ENCODE measurements at regions not wholly inside any gene's neighbourhood (a gene's known extent, or its start where the extent isn't known, plus 50 kb on each side); places are given as distances from the start of the nearest gene placed in this dataset.

- no peak overlapping the region for H3K4me3 ChIP-seq (replicated peaks in 1 of 3; ENCODE audit: insufficient read depth in 1 of 3, low read depth in 2 of 3, low read length in 3 of 3)
- DNase-seq (ENCODE audit: low spot score) (no peak), FAIRE-seq (no peak), ATAC-seq (no peak)
- TF ChIP-seq MED13 (CRISPR knock-in tag; IDR thresholded peaks at IDR 0.05) (no peak), PBX2 (CRISPR knock-in tag; IDR thresholded peaks at IDR 0.05) (no peak), AGO1 (IDR thresholded peaks at IDR 0.05; ENCODE audit: low read depth, low read length, poor library complexity, severe bottlenecking) (no peak)
- intact Hi-C loops (cut with micrococcal nuclease; ENCODE audit: unreplicated experiment), result no loop called here
- POLR2A ChIA-PET, result no interaction called here
- no peaks in the 10 kb centered on the region for H3K36me3 ChIP-seq (replicated peaks in 1 of 2; ENCODE audit: control insufficient read depth in 1 of 2, insufficient read depth in 2 of 2, low read length in 2 of 2)
- CTCF ChIA-PET (ENCODE audit: low intra/inter-chr PET ratio, low total read pairs), result no interaction called here
- 34% methylated on average over 3 of the region's 3 CpGs for WGBS (ENCODE audit: low lambda C conversion rate)
- no TSS peak for BruUV-seq (replicated peaks)
- H3K9me3 ChIP-seq (ENCODE audit: low read length), result no peaks in the 10 kb centered on the region
- no peak overlapping the region for H3K9ac ChIP-seq (ENCODE audit: insufficient read depth, low read depth, low read length)
- no peaks in the 10 kb centered on the region for H4K20me1 ChIP-seq (ENCODE audit: insufficient read depth, low read length)
- in situ Hi-C loops (cut with HindIII; ENCODE audit: extremely low pct_ligation_motif_present, low pct_unique_long_range_greater_than_20kb), result no loop called here
- no peak overlapping the region for H3K4me2 ChIP-seq (ENCODE audit: low read depth, low read length)
- no peaks in the 10 kb centered on the region for H3K4me1 ChIP-seq (ENCODE audit: insufficient read depth, low read length)
- no peak overlapping the region for H2AFZ ChIP-seq (ENCODE audit: low read length)
- H3K27ac ChIP-seq (ENCODE audit: extremely low read length, insufficient read depth, low read length), result no peak overlapping the region
- no peaks in the 10 kb centered on the region for H3K27me3 ChIP-seq (ENCODE audit: control insufficient read depth in 1 of 2, insufficient read depth in 2 of 2, low read length in 2 of 2)
- no peaks in the 10 kb centered on the region for H3K79me2 ChIP-seq (ENCODE audit: insufficient read depth, low read length)
These were observed 138.3 kb downstream of the PTGER3 start for GRCh38 chr1:70909262-70909822.

DNA sequence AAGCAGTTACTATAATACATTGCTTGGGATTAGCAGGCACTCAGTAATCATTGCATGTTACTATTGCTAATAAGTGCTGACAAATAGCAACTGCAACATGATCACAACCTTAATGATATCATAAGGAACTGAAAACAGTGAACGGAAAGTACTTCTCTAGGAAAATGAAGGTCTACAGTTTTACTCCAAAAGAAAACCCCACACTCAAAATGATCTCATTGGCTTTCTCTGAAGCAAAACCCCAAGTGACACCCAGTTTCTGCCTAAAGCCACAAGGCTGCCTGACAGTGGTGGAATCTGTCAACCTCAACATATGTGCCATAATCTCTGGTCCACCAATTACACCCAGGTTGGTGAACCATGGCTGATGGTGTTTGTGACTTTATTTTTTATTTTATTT, 137.6 kb downstream of the PTGER3 start:
- WGBS (ENCODE audit: low lambda C conversion rate), result 46% methylated on average over 1 of the region's 1 CpG
- H3K4me1 ChIP-seq (ENCODE audit: insufficient read depth, low read length), result no peaks in the 10 kb centered on the region
- H3K27ac ChIP-seq (ENCODE audit: extremely low read length, insufficient read depth, low read length), result no peak overlapping the region
- DNase-seq (ENCODE audit: low spot score), result no peak
- no peak overlapping the region for H3K9ac ChIP-seq (ENCODE audit: insufficient read depth, low read depth, low read length)
- ChIA-PET CTCF (ENCODE audit: low intra/inter-chr PET ratio, low total read pairs) (no interaction called here), POLR2A (no interaction called here)
- TF ChIP-seq ZNF776 (CRISPR knock-in tag; IDR thresholded peaks at IDR 0.05) (no peak), ZNF616 (CRISPR knock-in tag; IDR thresholded peaks at IDR 0.05; ENCODE audit: low read depth) (no peak), SMYD3 (CRISPR knock-in tag; IDR thresholded peaks at IDR 0.05) (no peak), KAT8 (CRISPR knock-in tag; IDR thresholded peaks at IDR 0.05) (no peak), ZNF747 (CRISPR knock-in tag; IDR thresholded peaks at IDR 0.05; ENCODE audit: borderline replicate concordance) (no peak)
- TF ChIP-seq, protein P1, sequence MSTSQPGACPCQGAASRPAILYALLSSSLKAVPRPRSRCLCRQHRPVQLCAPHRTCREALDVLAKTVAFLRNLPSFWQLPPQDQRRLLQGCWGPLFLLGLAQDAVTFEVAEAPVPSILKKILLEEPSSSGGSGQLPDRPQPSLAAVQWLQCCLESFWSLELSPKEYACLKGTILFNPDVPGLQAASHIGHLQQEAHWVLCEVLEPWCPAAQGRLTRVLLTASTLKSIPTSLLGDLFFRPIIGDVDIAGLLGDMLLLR (CRISPR knock-in tag; IDR thresholded peaks at IDR 0.05), result no peak
- in situ Hi-C loops (cut with HindIII; ENCODE audit: extremely low pct_ligation_motif_present, low pct_unique_long_range_greater_than_20kb), result no loop called here
- H3K36me3 ChIP-seq (replicated peaks in 1 of 2; ENCODE audit: control insufficient read depth in 1 of 2, insufficient read depth in 2 of 2, low read length in 2 of 2), result no peaks in the 10 kb centered on the region
- no TSS peak for BruUV-seq (replicated peaks)
- no peak for ATAC-seq
- H3K9me3 ChIP-seq (ENCODE audit: low read length), result no peaks in the 10 kb centered on the region
- no peak overlapping the region for H2AFZ ChIP-seq (ENCODE audit: low read length)
- no peaks in the 10 kb centered on the region for H4K20me1 ChIP-seq (ENCODE audit: insufficient read depth, low read length)
- no peaks in the 10 kb centered on the region for H3K79me2 ChIP-seq (ENCODE audit: insufficient read depth, low read length)
- no peak overlapping the region for H3K4me2 ChIP-seq (ENCODE audit: low read depth, low read length)
- no peak for FAIRE-seq
- H3K4me3 ChIP-seq (replicated peaks in 1 of 3; ENCODE audit: insufficient read depth in 1 of 3, low read depth in 2 of 3, low read length in 3 of 3), result no peak overlapping the region
- intact Hi-C loops (cut with micrococcal nuclease; ENCODE audit: unreplicated experiment), result no loop called here
- no peaks in the 10 kb centered on the region for H3K27me3 ChIP-seq (ENCODE audit: control insufficient read depth in 1 of 2, insufficient read depth in 2 of 2, low read length in 2 of 2)
